HT1080 (cell line): ENCODE measurements at regions not wholly inside any gene's neighbourhood (a gene's known extent, or its start where the extent isn't known, plus 50 kb on each side); places are given as distances from the start of the nearest gene placed in this dataset.
"Not testable (repeated sequence)": the region's sequence is repeated elsewhere in the genome, so short reads cannot be mapped to it uniquely, and the experiment has no call there.

Source experiments
- DNase-seq: peaks from one replicate; pipeline ENCODE4 v3.0.0-alpha.2; 2015; ENCODE audit warnings: low read depth

GRCh38 chr2:4965556-4966320 is 726.4 kb upstream of the SOX11 start:
- no peak for DNase-seq

GRCh38 chr2:4967206-4967605 is 725.0 kb upstream of the SOX11 start:
- no peak for DNase-seq

GRCh38 chr2:4972472-4972871 is 719.7 kb upstream of the SOX11 start:
- DNase-seq, result no peak

- no peak for DNase-seq
Observed at GRCh38 chr2:4973354-4973753, 718.8 kb upstream of the SOX11 start.

- no peak for DNase-seq
Observed at GRCh38 chr2:4973973-4974372, 718.2 kb upstream of the SOX11 start.

- no peak for DNase-seq
Observed at GRCh38 chr2:4976407-4976806, 715.8 kb upstream of the SOX11 start.

- no peak for DNase-seq
Observed at GRCh38 chr2:4979111-4979510, 713.1 kb upstream of the SOX11 start.

- DNase-seq, result no peak
Observed at GRCh38 chr2:4980995-4981394, 711.2 kb upstream of the SOX11 start.

GRCh38 chr2:4981802-4982409 is 710.3 kb upstream of the SOX11 start:
- DNase-seq, result no peak

- DNase-seq, result not testable (repeated sequence)
Observed at GRCh38 chr2:4988444-4988843, 703.7 kb upstream of the SOX11 start.

- DNase-seq, result no peak
Observed at GRCh38 chr2:4992226-4992625, 700.0 kb upstream of the SOX11 start.

GRCh38 chr2:4995466-4995865 is 696.7 kb upstream of the SOX11 start:
- DNase-seq, result no peak

- peak; percentile 60 for DNase-seq
Observed at GRCh38 chr2:5007596-5007995, 684.6 kb upstream of the SOX11 start.

GRCh38 chr2:5019324-5019723 is 672.9 kb upstream of the SOX11 start:
- no peak for DNase-seq

GRCh38 chr2:5020116-5020875 is 671.9 kb upstream of the SOX11 start:
- no peak for DNase-seq

GRCh38 chr2:5021136-5021535 is 671.0 kb upstream of the SOX11 start:
- peak; percentile 78 for DNase-seq

- no peak for DNase-seq
Observed at GRCh38 chr2:5022061-5022460, 670.1 kb upstream of the SOX11 start.

- DNase-seq, result not testable (repeated sequence)
Observed at GRCh38 chr2:5022708-5023635, 669.2 kb upstream of the SOX11 start.

GRCh38 chr2:5026571-5027234 is 665.5 kb upstream of the SOX11 start:
- DNase-seq, result no peak

GRCh38 chr2:5035057-5035488 is 657.1 kb upstream of the SOX11 start:
- DNase-seq, result no peak

- no peak for DNase-seq
Observed at GRCh38 chr2:5036256-5036655, 655.9 kb upstream of the SOX11 start.
